Head of caudate nucleus (tissue), 42 donors: ENCODE measurements at regions not wholly inside any gene's neighbourhood (a gene's known extent, or its start where the extent isn't known, plus 50 kb on each side); places are given as distances from the start of the nearest gene placed in this dataset.

ENCODE experiments used
- DNase-seq, 42 donors: peaks; one replicate each; pipeline versions ENCODE4 v3.0.0 to v3.0.0-alpha.2; 2020 to 2021; ENCODE audit warnings: mixed read lengths in 7 of 42
- intact Hi-C: fragments of 100-400 bp; cut with DNase I; formaldehyde crosslinking; loops from one replicate; pipeline ENCODE4 v1.15.0; 2022

DNA sequence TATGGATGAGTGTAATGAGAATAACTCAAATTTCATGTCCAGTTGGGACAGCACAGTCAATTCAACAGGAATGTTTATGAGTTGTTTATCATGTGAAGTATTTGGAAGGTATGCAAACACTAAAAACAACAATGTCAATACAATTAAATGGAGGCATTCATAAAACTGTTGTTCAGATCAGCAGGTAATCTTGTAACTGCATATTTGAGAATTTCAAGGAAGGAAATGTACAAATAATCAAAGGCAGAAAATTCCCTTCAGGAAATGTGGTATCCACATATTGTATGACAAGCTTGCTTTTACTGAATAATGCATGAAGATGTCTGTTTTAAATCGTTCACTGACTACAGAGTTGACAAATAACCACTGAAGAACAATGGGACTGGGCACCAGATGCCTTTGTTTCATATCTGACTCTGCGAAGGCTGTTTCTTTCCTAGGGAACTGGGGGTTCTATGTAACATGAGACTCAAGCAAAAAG is 198.3 kb downstream of the LTN1 start:
- intact Hi-C loops: no loop called here
- no peak for DNase-seq

DNA sequence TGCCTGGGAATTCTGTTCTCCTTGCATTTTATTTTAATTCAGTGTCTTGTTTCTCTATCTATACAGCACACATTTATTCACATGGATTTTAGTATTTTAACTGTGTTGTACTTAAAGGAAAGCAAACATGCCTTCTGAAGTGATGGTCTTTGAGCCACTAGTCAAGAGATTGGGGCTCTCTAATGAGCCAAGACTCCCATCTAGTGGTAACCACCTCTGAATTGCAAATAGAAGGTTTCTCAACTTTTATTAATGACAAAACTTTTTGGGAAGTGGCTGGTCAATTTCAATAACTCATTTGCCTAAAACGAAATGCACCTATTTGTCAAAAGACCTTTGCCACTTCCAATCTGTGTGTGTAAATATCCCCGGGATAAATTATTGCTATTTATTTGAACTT is 199.6 kb downstream of the LTN1 start:
- DNase-seq: peak in 1 of 42 donors; percentile 17
- intact Hi-C loops: no loop called here

DNA sequence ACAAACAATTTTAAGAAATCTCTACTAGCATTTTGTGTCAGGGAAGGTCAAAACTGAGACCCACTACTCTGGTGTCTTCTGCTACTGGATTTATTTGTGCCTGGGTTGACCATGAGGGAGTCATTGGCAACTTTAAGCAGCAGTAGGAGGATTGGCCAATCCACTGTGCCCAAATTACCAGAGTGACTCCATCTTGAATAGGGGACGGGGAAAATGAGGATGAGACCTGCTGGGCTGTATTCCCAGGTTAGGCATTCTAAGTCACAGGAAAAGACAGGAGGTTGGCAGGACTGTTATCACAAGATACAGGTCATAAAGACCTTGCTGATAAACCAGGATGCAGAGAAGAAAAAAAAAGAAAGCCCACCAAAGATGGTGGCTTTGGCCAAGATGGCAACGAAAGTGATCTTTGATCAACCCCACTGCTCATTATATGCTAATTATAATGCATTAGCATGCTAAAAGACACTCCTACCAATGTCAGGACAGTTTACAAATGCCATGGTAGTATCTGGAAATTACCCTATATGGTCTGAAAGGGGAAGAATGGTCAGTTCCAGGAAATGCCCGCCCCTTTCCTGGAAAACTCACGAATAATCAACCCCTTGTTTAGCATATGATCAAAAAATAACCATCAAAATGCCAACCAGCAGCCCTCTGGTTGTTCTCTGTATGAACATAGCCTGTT is 200.9 kb downstream of the LTN1 start:
- intact Hi-C loops: no loop called here
- no peak for DNase-seq

DNA sequence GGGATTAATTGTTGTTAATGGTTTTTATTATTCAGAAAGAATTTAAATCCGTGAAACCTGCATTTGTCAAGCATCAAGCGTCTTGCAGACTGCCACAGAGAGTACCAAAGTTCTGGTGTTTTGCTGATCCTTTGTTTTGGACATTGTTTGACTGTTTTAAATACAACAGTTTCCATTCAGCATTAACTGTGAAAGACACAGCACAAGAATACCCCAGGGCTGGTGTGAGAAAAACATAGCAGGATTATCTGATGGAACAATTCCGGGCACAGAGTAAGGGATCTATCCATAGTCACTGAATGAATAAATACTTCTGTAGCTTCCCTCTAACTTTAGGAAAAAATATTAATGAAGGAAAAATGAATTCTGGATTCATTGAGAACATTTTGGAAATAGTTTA is 202.3 kb downstream of the LTN1 start:
- DNase-seq: no peak
- intact Hi-C loops: no loop called here

DNA sequence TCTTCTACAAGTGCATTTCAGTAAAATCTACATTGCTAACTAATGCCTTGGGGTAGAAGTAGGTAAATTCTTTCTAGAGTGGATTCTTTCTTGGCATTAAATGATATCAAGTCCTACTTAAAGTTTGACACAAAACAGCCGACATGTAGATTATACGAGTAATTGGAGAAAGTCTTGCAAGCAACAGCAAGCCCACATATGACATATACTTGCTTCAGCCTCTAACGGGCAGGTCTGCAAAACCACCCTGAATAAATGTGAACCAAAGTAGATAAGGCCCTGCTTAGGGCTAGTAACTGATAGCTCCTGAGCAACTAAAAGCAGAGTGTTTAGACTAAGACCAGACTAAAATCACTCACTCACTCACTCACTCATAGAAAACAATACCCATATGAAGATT is 203.2 kb downstream of the LTN1 start:
- intact Hi-C loops: no loop called here
- no peak for DNase-seq

DNA sequence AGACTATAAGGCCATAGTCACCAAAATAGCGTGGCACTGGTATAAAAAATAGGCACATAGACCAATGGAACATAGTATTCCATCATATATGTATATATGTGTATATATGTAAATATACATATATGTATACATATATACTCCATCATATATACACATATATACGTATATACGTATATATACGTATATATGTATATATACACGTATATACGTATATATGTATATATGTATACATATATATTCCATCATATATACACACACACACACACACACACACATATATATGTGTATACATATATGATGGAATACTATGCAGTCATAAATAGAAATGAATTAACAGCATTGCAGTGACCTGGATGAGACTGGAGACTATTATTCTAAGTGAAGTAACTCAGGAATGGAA is 204.6 kb downstream of the LTN1 start:
- intact Hi-C loops: no loop called here
- no peak for DNase-seq

DNA sequence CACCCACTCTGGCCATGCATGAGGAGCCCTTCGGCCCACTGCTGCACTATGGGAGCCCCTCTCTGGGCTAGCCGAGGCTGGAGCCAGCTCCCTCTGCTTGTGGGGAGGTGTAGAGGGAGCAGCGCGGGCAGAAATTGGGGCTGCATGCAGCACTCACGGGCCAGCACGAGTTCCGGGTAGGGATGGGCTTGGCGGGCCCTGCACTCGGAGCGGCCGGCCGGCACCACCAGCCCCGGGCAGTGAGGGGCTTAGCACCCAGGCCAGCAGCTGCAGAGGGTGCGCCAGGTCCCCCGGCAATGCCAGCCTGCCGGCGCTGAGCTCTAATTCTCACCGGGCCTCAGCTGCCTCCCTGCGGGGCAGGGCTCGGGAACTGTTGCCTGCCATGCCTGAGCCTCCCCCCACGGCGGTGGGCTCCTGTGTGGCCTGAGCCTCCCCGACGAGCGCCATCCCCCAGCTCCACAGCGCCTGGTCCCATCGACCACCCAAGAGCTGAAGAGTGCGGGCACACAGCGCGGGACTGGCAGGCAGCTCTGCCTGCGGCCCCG is 209.0 kb downstream of the LTN1 start:
- no peak for DNase-seq
- intact Hi-C loops: no loop called here

DNA sequence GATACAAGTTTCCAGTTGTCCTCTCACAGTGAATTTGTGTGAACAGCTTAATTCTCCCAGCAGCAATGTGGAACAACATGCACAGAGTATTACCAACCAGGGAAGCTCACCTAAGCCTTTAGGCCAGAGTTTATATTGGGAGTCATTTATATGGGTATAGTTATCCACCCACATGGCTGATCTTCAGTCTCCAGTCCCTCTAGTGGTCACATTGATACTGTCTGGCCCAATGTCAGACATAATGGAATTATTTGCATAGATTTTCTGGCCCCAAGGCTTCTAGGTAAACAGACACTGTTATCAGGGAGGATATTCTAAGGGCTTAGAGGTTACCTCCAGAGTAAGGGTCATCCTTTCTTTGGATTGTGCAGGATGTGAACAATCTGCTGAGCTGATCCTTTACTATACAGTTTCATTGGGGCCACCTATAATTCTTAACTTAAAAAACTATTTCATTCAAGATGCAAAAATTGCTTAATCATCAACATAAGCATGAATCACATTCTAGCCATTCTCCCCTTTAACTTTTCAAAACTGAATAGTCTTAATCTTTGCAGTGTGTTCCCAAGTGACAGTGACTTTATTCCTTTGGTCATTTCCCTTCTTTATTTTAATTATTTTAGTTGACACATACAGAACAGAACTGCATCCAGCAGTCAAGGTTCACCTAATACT is 210.9 kb downstream of the LTN1 start:
- intact Hi-C loops: no loop called here
- no peak for DNase-seq

DNA sequence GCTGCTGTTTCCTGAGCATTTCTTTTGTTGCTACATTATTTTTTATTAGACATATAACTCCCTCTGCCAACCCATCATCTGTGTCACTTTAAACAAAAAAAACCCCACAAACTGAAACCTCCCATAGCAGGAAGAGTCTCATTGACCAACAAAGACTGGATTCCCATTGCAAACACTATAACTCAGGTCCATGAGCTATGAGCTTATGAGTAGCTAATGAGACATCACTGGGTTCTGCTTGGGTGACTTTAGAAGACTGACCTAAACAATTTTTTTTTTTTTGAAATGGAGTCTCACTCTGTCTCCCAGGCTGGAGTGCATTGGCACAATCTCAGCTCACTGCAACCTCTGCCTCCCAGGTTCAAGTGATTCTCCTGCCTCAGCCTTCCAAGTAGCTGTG is 212.8 kb downstream of the LTN1 start:
- intact Hi-C loops: no loop called here
- DNase-seq: no peak

DNA sequence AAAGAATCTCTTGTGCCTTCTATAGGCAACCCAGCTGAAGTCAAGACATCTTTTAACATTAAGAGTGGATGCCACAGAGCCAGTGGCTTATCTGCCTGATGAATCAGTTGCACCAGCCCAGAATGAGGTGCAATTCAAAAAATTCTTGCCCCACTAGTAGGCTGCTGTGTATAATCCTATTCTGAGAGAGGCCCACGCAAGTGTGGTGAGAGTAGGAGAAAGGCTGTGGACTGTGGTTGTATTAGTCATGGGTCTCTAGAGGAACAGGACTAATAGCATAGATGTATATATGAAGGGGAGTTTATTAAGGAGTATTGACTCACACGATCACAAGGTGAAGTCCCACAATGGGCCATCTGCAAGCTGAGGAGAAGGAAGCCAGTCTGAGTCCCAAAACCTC is 216.4 kb downstream of the LTN1 start:
- intact Hi-C loops: no loop called here

DNA sequence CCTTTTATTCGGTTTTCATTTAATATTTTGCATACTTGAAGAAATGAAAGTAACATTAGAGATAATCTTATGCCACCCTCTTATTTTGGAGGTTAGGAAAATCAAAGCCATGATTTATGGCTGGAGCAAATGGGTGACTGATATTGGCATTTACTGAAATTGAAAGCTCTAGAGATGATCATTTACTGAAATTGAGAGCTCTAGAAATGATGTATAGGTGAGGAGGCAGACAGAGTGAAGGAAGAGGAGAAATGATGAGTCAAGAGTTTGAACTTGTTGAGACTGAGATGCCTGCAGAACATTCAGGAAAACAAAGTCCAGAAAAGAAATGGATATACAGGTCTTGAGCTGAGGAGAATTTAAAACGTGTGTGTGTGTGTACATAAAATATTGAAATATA is 217.6 kb downstream of the LTN1 start:
- intact Hi-C loops: no loop called here
- DNase-seq: no peak

More for the DNA sequence above, 216.4 kb downstream of the LTN1 start:
- DNase-seq: no peak

DNA sequence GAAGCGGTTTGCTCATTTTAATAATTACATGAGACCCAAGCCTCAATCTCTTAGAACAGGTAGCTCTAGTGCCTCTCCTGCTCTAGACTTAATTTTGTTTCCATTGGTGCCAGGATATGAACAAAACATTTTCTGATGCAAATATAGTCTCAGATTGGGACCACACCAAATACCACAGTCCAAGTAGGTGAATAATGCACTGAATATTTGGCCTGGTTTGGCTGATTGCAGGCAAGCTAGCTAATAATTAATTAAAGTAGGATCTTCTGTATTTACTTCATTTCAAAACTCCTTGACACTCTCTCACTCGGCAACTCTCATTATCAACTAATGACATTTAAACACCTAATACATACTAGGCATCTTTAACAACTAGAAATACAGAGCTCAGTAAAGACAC is 219.6 kb downstream of the LTN1 start:
- intact Hi-C loops: no loop called here

DNA sequence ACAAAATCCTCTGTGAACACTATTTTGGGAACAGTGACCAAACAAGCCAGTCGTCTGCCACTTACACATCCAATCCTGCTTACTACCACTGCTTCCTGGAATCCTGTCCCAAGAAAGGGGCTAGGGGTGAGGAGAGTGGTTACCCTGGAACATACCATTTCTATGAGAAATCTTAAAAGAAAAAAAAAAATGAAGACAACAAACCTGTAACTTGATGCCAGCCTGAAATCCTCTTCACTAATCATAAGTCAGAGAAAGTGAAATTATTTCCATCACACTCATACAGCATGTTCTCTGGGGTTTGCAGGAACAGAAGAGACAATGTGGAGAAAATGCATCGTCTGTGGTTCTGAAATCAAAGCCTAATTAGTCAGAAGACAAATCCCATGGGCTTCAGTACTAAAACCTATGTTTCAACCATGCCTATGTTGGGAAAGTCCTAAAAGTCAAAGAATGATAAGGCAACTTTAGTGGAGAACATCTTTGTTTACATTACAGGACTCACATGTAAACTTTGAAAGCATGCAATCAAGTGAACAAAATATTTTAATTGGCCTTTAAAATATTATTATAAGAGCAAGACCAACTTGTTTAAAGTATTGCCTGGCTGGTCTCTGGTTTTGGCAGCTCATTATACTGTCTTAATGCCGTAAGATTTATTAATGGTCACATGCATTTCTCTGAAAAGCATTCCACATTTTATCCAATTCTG is 220.7 kb downstream of the LTN1 start:
- DNase-seq: no peak
- intact Hi-C loops: no loop called here

More for the DNA sequence above, 219.6 kb downstream of the LTN1 start:
- DNase-seq: no peak

DNA sequence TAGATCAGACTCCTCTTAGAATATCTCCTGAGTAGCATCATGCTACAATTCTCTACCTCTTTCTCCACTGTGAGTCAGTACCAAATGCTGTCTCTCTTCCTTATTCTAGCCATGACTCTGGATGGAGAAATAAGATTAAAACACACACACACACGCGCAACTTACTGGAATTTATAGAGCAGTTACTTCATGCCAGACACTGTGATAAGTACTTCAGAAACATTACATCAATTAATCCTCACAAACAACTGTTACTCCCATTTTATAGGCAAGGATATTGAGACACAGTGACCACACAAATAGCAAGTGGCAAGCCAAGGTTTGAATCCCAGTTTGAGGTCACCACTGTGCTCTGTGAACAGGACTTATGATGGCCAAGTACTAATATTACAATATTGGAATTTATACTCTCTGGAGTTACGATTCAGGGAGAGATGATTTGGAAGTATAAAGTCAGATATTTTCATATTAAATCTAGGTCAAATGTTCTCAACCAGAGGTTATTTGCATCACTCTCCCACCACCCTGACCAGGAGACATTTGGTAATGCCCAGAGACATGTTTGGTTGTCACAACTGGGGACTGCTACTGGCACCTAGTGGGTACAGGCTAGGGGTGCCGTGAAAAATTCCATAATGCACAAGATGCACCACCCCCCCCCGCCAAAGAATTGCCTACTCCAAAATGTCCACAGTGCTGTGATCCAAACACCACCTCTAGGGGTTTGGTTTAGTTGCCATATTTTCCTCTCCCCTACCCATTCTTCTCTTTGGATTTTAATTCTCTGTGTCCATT is 221.6 kb downstream of the LTN1 start:
- intact Hi-C loops: no loop called here
- DNase-seq: no peak

DNA sequence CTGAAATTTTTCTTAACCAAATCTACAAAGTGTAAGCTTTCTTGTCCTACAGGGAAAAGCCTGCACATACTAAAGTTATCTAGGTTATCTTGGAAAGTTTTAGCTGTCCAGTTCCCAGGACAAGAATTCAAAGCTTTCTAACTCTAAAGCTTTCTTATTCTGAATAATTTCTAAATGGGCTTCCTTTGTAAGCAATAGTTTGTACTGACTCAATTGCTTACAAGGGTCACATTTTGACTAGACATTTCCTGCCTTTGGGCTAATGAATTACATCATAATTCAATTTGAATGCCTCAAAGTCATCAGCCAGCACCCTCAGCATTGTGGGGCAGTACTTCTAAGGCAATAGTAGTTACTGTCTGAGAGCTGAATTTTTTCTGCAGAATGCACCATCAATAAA is 223.0 kb downstream of the LTN1 start:
- intact Hi-C loops: no loop called here
- no peak for DNase-seq

DNA sequence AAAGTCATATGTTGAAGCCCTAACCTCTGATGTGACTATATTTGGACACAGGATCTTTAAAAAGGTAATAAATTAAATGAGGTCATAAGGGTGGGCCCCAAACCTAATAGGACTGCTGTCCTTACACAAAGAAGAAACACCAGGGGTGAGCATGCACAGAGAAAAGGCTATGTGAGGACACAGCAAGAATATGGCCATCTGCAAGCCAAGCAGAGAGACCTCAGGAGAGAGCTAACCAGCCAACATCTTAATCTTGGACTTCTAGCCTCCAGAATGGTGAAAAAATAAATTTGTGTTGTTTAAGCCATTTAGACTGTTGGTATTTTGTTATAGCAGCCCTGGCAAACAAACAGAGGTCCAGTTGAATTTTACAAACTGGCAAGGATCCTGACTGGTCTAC is 223.9 kb downstream of the LTN1 start:
- intact Hi-C loops: no loop called here
- no peak for DNase-seq

DNA sequence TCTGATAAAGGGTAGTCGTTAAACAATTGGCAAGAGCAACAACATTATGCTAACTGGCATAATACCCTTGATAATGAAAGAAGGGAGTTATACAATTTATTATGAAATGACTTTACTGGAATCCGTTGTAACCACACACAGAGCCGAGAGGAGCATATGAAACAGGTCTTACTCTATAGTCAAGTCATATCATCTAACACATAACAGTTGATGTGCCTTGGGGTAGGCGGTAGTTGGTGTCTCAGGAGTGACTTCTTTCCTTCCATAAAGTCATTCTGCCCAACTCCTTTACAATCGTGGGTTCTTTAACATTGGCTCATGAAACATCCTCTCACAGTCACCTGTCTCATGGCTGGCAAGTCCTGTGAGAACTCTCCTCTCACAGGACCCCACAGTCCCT is 225.2 kb downstream of the LTN1 start:
- DNase-seq: no peak
- intact Hi-C loops: no loop called here

DNA sequence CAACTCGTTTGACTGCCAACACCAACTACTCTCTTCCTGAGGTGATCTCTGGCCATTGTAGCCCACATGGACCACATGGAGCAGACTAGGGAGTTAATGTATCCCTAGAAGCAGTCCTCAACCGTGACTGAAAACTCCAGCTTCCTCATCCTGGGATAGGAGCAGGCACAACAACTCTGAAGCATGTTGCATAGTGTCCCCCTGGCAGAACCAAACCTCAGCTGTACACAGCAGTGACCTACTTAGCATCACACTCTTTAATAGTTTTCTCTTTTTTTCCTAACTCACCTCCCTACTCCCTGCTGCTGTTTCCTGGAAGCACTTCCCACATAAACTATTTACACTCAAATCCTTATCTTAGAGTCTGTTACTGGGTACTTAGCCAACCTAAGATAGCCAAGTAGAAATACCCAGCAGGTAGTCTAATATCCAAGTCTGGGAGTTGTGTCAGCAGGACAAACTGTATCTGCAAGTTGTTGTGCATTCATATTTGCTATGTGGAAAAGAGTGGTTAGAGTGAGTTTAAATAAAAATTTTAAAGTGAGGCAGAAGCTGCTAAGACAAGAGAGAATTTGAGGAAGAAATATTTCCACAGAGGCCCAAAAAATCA is 228.8 kb downstream of the LTN1 start:
- no peak for DNase-seq
- intact Hi-C loops: no loop called here

DNA sequence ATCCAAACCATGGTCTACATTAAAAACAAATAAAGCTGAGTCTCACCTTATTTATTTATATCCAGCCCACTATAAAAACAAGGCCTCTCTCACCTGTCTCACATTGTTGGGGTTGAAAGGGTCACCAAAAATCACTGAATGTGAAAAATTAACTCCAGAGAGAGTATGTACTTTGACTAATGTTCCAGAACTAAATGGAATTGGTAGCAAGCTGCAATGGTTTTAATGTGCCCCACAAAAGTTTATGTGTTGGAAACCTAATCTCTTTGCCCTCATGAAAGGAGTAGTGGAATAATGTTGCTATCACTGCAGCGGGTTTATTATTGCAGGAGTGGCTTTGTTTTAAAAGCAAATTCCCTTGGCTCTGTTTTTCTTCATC is 230.3 kb downstream of the LTN1 start:
- intact Hi-C loops: no loop called here
- DNase-seq: no peak
